ACC112 (cell line): ENCODE measurements at regions not wholly inside any gene's neighbourhood (a gene's known extent, or its start where the extent isn't known, plus 50 kb on each side); places are given as distances from the start of the nearest gene placed in this dataset.

Experiments used
- H2AFZ ChIP-seq: fragments of 200-600 bp; sonication (generic); one replicate; pipeline ENCODE4 v1.6.0; 2017; ENCODE audit warnings: antibody characterized with exemption, low read length; ENCODE audit not compliant: unreplicated experiment
- H3K27ac ChIP-seq: fragments of 200-600 bp; sonication (generic); 2 replicates; pipeline ENCODE4 v1.5.1; 2014; ENCODE audit warnings: low read depth, mild to moderate bottlenecking, antibody characterized with exemption, low read length, moderate library complexity
- H3K27me3 ChIP-seq: fragments of 200-600 bp; sonication (generic); 2 replicates; pipeline ENCODE4 v1.6.1; 2014; ENCODE audit warnings: mild to moderate bottlenecking, antibody characterized with exemption, low read length, moderate library complexity, mixed read lengths; ENCODE audit not compliant: insufficient read depth
- H3K36me3 ChIP-seq: fragments of 200-600 bp; sonication (generic); 2 replicates; pipeline ENCODE4 v1.6.1; 2016; ENCODE audit warnings: mild to moderate bottlenecking, antibody characterized with exemption, low read length, moderate library complexity, mixed read lengths; ENCODE audit not compliant: insufficient read depth
- H3K4me1 ChIP-seq: fragments of 200-600 bp; sonication (generic); one replicate; pipeline ENCODE4 v1.6.1; 2016; ENCODE audit warnings: low read length, mixed read lengths; ENCODE audit not compliant: insufficient read depth, unreplicated experiment, control insufficient read depth
- H3K4me3 ChIP-seq: fragments of 200-600 bp; sonication (generic); 2 replicates; pipeline ENCODE4 v1.5.1; 2014; ENCODE audit warnings: mild to moderate bottlenecking, low read depth, low read length
- H3K79me2 ChIP-seq: fragments of 200-600 bp; sonication (generic); one replicate; pipeline ENCODE4 v1.6.0; 2016; ENCODE audit warnings: low read length; ENCODE audit not compliant: control insufficient read depth, unreplicated experiment, insufficient read depth

DNA sequence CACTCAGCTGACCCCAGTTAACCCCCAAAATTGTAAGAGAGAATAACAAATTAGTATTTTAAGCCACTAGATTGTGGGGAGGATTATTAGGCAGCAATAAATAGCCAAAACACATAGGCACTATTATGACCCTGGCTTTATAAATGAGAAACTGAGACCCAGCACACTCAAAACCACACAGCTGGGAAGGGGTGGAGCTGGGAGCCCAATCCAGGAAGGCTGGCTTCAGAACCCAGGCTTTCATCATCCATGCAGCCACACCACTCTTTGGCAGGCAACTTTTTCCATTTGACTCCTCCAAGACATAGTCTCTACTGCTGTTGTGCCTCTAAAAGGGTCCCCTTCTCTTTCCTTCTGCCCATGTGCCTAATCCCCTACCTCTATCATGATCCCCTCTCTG is 253.8 kb downstream of the DHX15 start:
- Histone ChIP-seq H3K4me1 (peaks cover 18% of the 10 kb centered on the region), H2AFZ (no peak overlapping the region), H3K79me2 (no peaks in the 10 kb centered on the region), H3K27me3 (no peaks in the 10 kb centered on the region), H3K36me3 (no peaks in the 10 kb centered on the region), H3K4me3 (no peak overlapping the region), H3K27ac (peak overlapping the region; percentile 5; the same call in 1 of the 2 replicates)

DNA sequence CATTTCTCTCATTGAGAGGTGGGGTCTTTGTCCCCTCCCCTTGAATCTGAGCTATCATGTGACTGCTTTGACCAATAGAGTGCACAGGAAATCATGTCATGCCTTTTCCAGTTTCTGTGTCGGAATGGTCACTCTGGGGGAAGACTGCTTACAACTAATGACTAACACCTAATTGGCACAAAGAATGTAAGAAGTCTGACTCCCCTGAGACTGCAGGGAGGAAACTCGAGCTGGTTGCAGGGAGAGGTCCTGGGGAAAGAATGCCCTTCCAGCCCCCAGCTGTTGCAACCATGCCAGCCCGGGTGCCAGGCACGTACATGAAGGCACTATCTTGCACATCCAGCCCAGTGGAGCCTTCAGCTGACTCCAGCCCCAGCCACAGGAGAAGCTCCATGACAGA is 254.2 kb downstream of the DHX15 start:
- H3K27me3 ChIP-seq, result no peaks in the 10 kb centered on the region
- H3K36me3 ChIP-seq, result no peaks in the 10 kb centered on the region
- no peak overlapping the region for H2AFZ ChIP-seq
- peaks cover 18% of the 10 kb centered on the region for H3K4me1 ChIP-seq
- H3K79me2 ChIP-seq, result no peaks in the 10 kb centered on the region
- H3K27ac ChIP-seq, result peak overlapping the region; percentile 5; the same call in 1 of the 2 replicates
- H3K4me3 ChIP-seq, result no peak overlapping the region

DNA sequence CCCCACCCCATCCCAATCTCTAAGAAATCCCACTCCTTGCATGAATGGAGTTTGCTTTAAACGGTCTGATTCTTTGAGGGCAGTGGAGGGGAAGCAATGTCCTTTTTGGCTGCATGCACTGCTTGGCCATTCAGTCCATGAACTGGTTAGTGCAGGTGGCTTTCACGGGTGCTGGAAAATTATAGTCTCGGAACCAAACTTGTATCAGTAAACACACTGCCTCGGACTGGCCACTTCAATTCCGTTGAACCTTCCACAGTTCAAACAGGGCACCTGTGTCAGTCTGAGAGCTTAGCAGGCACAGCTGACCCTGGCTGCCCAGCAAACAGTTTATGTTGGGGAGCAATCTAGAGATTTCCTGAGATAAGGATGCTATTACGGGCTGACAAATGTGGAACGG is 255.6 kb downstream of the DHX15 start:
- Histone ChIP-seq H3K4me1 (peaks cover 18% of the 10 kb centered on the region), H3K4me3 (no peak overlapping the region), H2AFZ (no peak overlapping the region), H3K36me3 (no peaks in the 10 kb centered on the region), H3K79me2 (no peaks in the 10 kb centered on the region), H3K27me3 (no peaks in the 10 kb centered on the region), H3K27ac (no peak overlapping the region)

- no peak overlapping the region for H3K27ac ChIP-seq
- H3K4me3 ChIP-seq, result no peak overlapping the region
- no peak overlapping the region for H2AFZ ChIP-seq
- no peaks in the 10 kb centered on the region for H3K36me3 ChIP-seq
- peaks cover 18% of the 10 kb centered on the region for H3K4me1 ChIP-seq
- no peaks in the 10 kb centered on the region for H3K79me2 ChIP-seq
- H3K27me3 ChIP-seq, result no peaks in the 10 kb centered on the region
Observed at GRCh38 chr4:24328310-24328709, 256.0 kb downstream of the DHX15 start.

DNA sequence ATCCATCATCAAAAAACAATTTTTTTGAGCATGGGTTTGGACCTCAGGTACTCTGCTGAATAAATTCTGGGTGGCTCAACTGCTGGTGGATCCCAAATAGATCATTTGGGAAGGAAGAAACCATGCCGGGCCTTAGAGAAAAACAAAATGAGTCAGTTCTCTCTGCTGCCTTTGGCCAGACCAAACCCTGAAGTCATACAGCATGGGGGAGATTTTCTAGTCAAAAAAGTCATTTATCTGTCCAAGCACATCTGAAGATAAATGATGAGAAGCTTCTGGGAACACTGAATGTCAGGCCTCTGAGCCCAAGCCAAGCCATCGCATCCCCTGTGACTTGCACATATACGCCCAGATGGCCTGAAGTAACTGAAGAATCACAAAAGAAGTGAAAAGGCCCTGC is 261.4 kb downstream of the DHX15 start:
- H3K79me2 ChIP-seq, result no peaks in the 10 kb centered on the region
- no peaks in the 10 kb centered on the region for H3K36me3 ChIP-seq
- no peak overlapping the region for H3K4me3 ChIP-seq
- H3K27ac ChIP-seq, result peak overlapping the region; percentile 30
- H2AFZ ChIP-seq, result no peak overlapping the region
- peaks cover 24% of the 10 kb centered on the region for H3K4me1 ChIP-seq
- H3K27me3 ChIP-seq, result no peaks in the 10 kb centered on the region

- H2AFZ ChIP-seq, result no peak overlapping the region
- peaks cover 24% of the 10 kb centered on the region for H3K4me1 ChIP-seq
- no peak overlapping the region for H3K4me3 ChIP-seq
- no peaks in the 10 kb centered on the region for H3K79me2 ChIP-seq
- H3K27ac ChIP-seq, result peak overlapping the region; percentile 30; the same call in 1 of the 2 replicates
- H3K36me3 ChIP-seq, result no peaks in the 10 kb centered on the region
- no peaks in the 10 kb centered on the region for H3K27me3 ChIP-seq
Observed at GRCh38 chr4:24322511-24322910, 261.8 kb downstream of the DHX15 start.

DNA sequence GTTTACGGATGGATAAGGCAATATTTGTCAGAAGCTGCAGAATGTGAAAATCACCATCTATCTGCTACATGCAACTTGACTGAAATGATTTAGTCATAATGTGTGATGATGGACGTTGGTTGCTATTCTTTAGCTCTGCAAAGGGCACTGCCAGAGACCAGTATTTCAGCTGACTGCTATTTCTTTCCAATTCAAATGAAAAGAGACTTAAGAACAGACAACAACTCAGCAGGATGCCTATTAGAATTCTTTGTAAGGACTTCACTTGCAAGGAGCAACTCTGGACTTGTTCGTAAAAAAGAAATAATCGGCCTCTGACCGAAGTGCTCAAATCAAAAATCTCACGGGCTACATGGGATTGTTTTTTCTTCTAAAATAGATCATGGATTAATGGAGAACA is 262.7 kb downstream of the DHX15 start:
- H3K4me1 ChIP-seq, result peaks cover 24% of the 10 kb centered on the region
- H3K27ac ChIP-seq, result peak overlapping the region; percentile 11; the same call in 1 of the 2 replicates
- H3K36me3 ChIP-seq, result no peaks in the 10 kb centered on the region
- no peak overlapping the region for H3K4me3 ChIP-seq
- H2AFZ ChIP-seq, result no peak overlapping the region
- H3K27me3 ChIP-seq, result no peaks in the 10 kb centered on the region
- no peaks in the 10 kb centered on the region for H3K79me2 ChIP-seq

DNA sequence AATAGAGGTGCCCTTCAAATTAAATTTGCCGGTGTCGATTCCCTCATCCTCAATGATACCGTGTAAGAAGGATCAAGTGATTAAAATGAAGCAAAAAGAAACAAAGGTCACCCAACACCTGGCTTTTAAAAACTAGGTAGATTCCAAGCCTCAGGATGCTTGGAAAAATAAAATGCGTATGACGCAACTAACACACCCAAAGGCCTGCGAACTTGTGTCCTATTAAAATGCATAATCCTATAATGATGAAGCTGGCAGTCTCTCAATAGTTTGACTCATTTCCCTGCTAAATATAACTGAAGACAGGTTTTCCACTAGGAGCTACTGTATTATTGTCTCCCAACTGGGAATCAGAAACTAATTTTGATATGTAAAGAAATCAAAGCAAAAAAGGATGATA is 263.2 kb downstream of the DHX15 start:
- Histone ChIP-seq H3K27ac (peak overlapping the region; percentile 11; the same call in 1 of the 2 replicates), H3K79me2 (no peaks in the 10 kb centered on the region), H2AFZ (no peak overlapping the region), H3K4me3 (no peak overlapping the region), H3K36me3 (no peaks in the 10 kb centered on the region), H3K27me3 (no peaks in the 10 kb centered on the region), H3K4me1 (peaks cover 24% of the 10 kb centered on the region)

DNA sequence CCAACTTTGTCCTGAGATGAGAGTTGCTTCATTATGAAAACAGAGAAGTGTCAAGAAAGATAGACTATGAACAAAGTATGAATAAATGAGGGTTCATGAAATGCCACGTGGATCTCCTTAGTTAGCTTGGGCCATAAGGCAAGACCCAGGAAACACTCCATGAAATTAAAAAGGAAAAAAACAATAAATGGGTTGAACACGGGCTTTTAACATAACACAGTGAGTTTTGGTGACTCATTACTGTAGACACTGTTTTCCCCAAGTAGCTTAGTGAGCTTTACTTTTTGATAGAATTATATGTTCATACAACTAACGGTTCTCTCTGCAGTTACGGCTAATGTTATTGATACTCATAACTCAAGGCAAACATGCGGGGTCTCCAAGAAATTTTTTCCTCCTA is 265.0 kb downstream of the DHX15 start:
- H3K4me3 ChIP-seq, result no peak overlapping the region
- peaks cover 27% of the 10 kb centered on the region for H3K4me1 ChIP-seq
- H3K27me3 ChIP-seq, result no peaks in the 10 kb centered on the region
- H2AFZ ChIP-seq, result no peak overlapping the region
- H3K27ac ChIP-seq, result no peak overlapping the region
- H3K36me3 ChIP-seq, result no peaks in the 10 kb centered on the region
- no peaks in the 10 kb centered on the region for H3K79me2 ChIP-seq

- Histone ChIP-seq H2AFZ (no peak overlapping the region), H3K27me3 (no peaks in the 10 kb centered on the region), H3K79me2 (no peaks in the 10 kb centered on the region), H3K4me3 (no peak overlapping the region), H3K27ac (no peak overlapping the region), H3K36me3 (no peaks in the 10 kb centered on the region), H3K4me1 (peaks cover 3% of the 10 kb centered on the region)
Observed at GRCh38 chr4:24315056-24315455, 269.3 kb downstream of the DHX15 start.

GRCh38 chr4:24312261-24312913 is 272.0 kb downstream of the DHX15 start:
- Histone ChIP-seq H2AFZ (no peak overlapping the region), H3K36me3 (no peaks in the 10 kb centered on the region), H3K27me3 (no peaks in the 10 kb centered on the region), H3K79me2 (no peaks in the 10 kb centered on the region), H3K4me3 (no peak overlapping the region), H3K4me1 (peaks cover 3% of the 10 kb centered on the region), H3K27ac (no peak overlapping the region)
